ENCODE measurements at regions not wholly inside any gene's neighbourhood (a gene's known extent, or its start where the extent isn't known, plus 50 kb on each side); places are given as distances from the start of the nearest gene placed in this dataset.

- TF ChIP-seq CTCF (IDR thresholded peaks at IDR 0.05; ENCODE audit: low read depth, low read length) (no peak), EZH2phosphoT487 (IDR thresholded peaks at IDR 0.05; ENCODE audit: low read depth) (no peak)
Observed at GRCh38 chr13:66189986-66190385, 1040.2 kb downstream of the PCDH9 start.
